SK-N-SH (cell line): ENCODE measurements at regions not wholly inside any gene's neighbourhood (a gene's known extent, or its start where the extent isn't known, plus 50 kb on each side); places are given as distances from the start of the nearest gene placed in this dataset.
"Not testable (repeated sequence)": the region's sequence is repeated elsewhere in the genome, so short reads cannot be mapped to it uniquely, and the experiment has no call there.

Experiments used
- CTCF ChIA-PET: fragments of 300-600, 350-600 bp; formaldehyde crosslinking; extraction: SDS; loops from one replicate; lab custom pipeline; 2021; lab: Yijun Ruan, JAX
- POLR2A ChIA-PET: fragments of 350-600 bp; sonication (Branson Sonifier 250); formaldehyde crosslinking; extraction: SDS; loops from one replicate; lab custom pipeline; 2020; ENCODE audit warnings: antibody characterized with exemption, inconsistent platforms; lab: Yijun Ruan, JAX
- DNase-seq: peaks from one replicate; pipeline ENCODE4 v3.0.0; 2012
- H2AFZ ChIP-seq: fragments of 200-600 bp; sonication (generic); 2 replicates; pipeline ENCODE4 v1.8.1; 2016; ENCODE audit warnings: antibody characterized with exemption, mild to moderate bottlenecking, low read depth
- H3F3A ChIP-seq: fragments of 200-600 bp; sonication (generic); replicated peaks from 2 replicates; pipeline ENCODE3; 2016; ENCODE audit warnings: antibody characterized with exemption, mild to moderate bottlenecking; ENCODE audit not compliant: insufficient read depth
- H3K27ac ChIP-seq, 2 experiments: fragments of 200-500 bp in 1 of 2; fragments of 200-600 bp in 1 of 2; sonication (Bioruptor generic) in 1 of 2; sonication (generic), shearing (Covaris generic) in 1 of 2; 2 replicates each; pipeline versions ENCODE4 v1.5.1 to v1.6.1; 2014 to 2016; ENCODE audit warnings: low read depth in 2 of 2, inconsistent platforms in 1 of 2, low read length in 1 of 2, mild to moderate bottlenecking in 1 of 2, mixed read lengths in 1 of 2
- H3K27me3 ChIP-seq: fragments of 200-600 bp; sonication (generic), shearing (Covaris generic); 2 replicates; pipeline ENCODE4 v1.6.1; 2016; ENCODE audit warnings: mixed run types; ENCODE audit not compliant: insufficient read depth
- H3K36me3 ChIP-seq, 2 experiments: fragments of 200-500 bp in 1 of 2; fragments of 200-600 bp in 1 of 2; sonication (Bioruptor generic) in 1 of 2; sonication (generic) in 1 of 2; replicated peaks in 1 of 2; 2 replicates each; pipeline versions ENCODE3 to v1.5.1; 2014 to 2016; ENCODE audit warnings: low read length in 1 of 2, mild to moderate bottlenecking in 1 of 2; ENCODE audit not compliant: insufficient read depth in 2 of 2, control insufficient read depth in 1 of 2
- H3K4me1 ChIP-seq, 2 experiments: fragments of 200-500 bp in 1 of 2; fragments of 200-600 bp in 1 of 2; sonication (Bioruptor generic) in 1 of 2; sonication (generic), shearing (Covaris generic) in 1 of 2; 2 replicates each; pipeline versions ENCODE4 v1.5.1 to v1.6.1; 2014 to 2016; ENCODE audit warnings: low read depth in 1 of 2, low read length in 1 of 2, mixed run types in 1 of 2; ENCODE audit not compliant: insufficient read depth in 2 of 2, control insufficient read depth in 1 of 2
- H3K4me2 ChIP-seq: fragments of 200-600 bp; sonication (generic), shearing (Covaris generic); 2 replicates; pipeline ENCODE4 v1.6.1; 2017; ENCODE audit warnings: mixed run types
- H3K4me3 ChIP-seq, 2 experiments: fragments of 200-500 bp in 1 of 2; fragments of 200-600 bp in 1 of 2; sonication (Bioruptor generic) in 1 of 2; sonication (generic), shearing (Covaris generic) in 1 of 2; 2 replicates each; pipeline versions ENCODE4 v1.5.1 to v1.8.1; 2014 to 2016; ENCODE audit warnings: low read depth in 2 of 2, inconsistent platforms in 1 of 2, low read length in 1 of 2, mild to moderate bottlenecking in 1 of 2, mixed read lengths in 1 of 2, moderate library complexity in 1 of 2
- H3K79me2 ChIP-seq: fragments of 200-600 bp; sonication (generic); 2 replicates; pipeline ENCODE4 v1.8.1; 2017; ENCODE audit warnings: mild to moderate bottlenecking; ENCODE audit not compliant: insufficient read depth
- H3K9ac ChIP-seq: fragments of 200-600 bp; sonication (generic); 2 replicates; pipeline ENCODE4 v1.6.1; 2017; ENCODE audit warnings: mixed run types
- H3K9me2 ChIP-seq: fragments of 200-600 bp; sonication (generic); 2 replicates; pipeline ENCODE4 v1.6.1; 2017; ENCODE audit warnings: mixed run types
- H3K9me3 ChIP-seq: fragments of 200-600 bp; sonication (generic); 2 replicates; pipeline ENCODE4 v1.6.1; 2017; ENCODE audit warnings: mixed run types, mild to moderate bottlenecking, moderate library complexity
- H4K20me1 ChIP-seq: fragments of 200-600 bp; sonication (generic); 2 replicates; pipeline ENCODE4 v1.6.1; 2017; ENCODE audit warnings: mild to moderate bottlenecking, mixed run types; ENCODE audit not compliant: insufficient read depth
- CTCF ChIP-seq: fragments of 200-600 bp; sonication (generic); IDR thresholded peaks from 2 replicates; pipeline ENCODE4 v1.6.1; 2017; ENCODE audit warnings: antibody characterized with exemption, mild to moderate bottlenecking, moderate library complexity
- ELF1 ChIP-seq: IDR thresholded peaks from 2 replicates; pipeline ENCODE4 v1.4.0; 2012
- EP300 ChIP-seq, 2 experiments: IDR thresholded peaks; 2 replicates each; pipeline versions ENCODE4 v1.4.0 to v1.6.1; 2012; ENCODE audit warnings: borderline replicate concordance in 1 of 2, low read depth in 1 of 2, low read length in 1 of 2
- FOXM1 ChIP-seq: IDR thresholded peaks from 2 replicates; pipeline ENCODE4 v1.4.0; 2012; ENCODE audit warnings: low read depth, mild to moderate bottlenecking
- GATA2 ChIP-seq: sonication (generic); formaldehyde crosslinking; IDR thresholded peaks from 2 replicates; pipeline ENCODE4 v1.5.0; 2020; ENCODE audit warnings: mild to moderate bottlenecking, missing genetic modification reagents
- MEF2A ChIP-seq: IDR thresholded peaks from 2 replicates; pipeline ENCODE4 v1.4.0; 2012; ENCODE audit warnings: low read depth, borderline replicate concordance
- NFIC ChIP-seq: IDR thresholded peaks from 2 replicates; pipeline ENCODE4 v1.4.0; 2012; ENCODE audit warnings: borderline replicate concordance
- PBX3 ChIP-seq: IDR thresholded peaks from 2 replicates; pipeline ENCODE4; 2012
- POLR2AphosphoS5 ChIP-seq: IDR thresholded peaks from 2 replicates; pipeline ENCODE4 v1.6.1; 2012; ENCODE audit warnings: low read depth, low read length
- RAD21 ChIP-seq: IDR thresholded peaks from 2 replicates; pipeline ENCODE4 v1.6.1; 2012; ENCODE audit warnings: mild to moderate bottlenecking, low read length
- RCOR1 ChIP-seq: fragments of 150-350 bp; IDR thresholded peaks from 2 replicates; pipeline ENCODE4 v1.6.1; 2017; ENCODE audit warnings: antibody characterized with exemption, low read length
- RFX5 ChIP-seq: IDR thresholded peaks from 2 replicates; pipeline ENCODE4 v1.6.1; 2012; ENCODE audit warnings: mild to moderate bottlenecking, improper control_type of control experiment, low read length
- RXRA ChIP-seq: IDR thresholded peaks from 2 replicates; pipeline ENCODE4 v1.4.0; 2012; ENCODE audit warnings: low read depth, mild to moderate bottlenecking, borderline replicate concordance
- SMC3 ChIP-seq: IDR thresholded peaks from 2 replicates; pipeline ENCODE4 v1.6.1; 2012; ENCODE audit warnings: low read depth, low read length, improper control_type of control experiment
- TEAD4 ChIP-seq: IDR thresholded peaks from 2 replicates; pipeline ENCODE4 v1.4.0; 2012; ENCODE audit warnings: mild to moderate bottlenecking, borderline replicate concordance; ENCODE audit not compliant: insufficient read depth
- USF1 ChIP-seq: IDR thresholded peaks from 2 replicates; pipeline ENCODE4 v1.4.0; 2012; ENCODE audit warnings: low read depth, borderline replicate concordance
- YY1 ChIP-seq: IDR thresholded peaks from 2 replicates; pipeline ENCODE4 v1.4.0; 2012; ENCODE audit warnings: low read depth, mild to moderate bottlenecking
- WGBS: methylation state at CpG from one replicate; pipeline ENCODE4 v1.1.6; 2017; ENCODE audit warnings: low lambda C conversion rate; 5-methylcytosine and 5-hydroxymethylcytosine counted together

GRCh38 chr19:22519562-22519961, 97.4 kb upstream of the ZNF98 start:
- WGBS = 13% methylated on average over 3 of the region's 13 CpGs
- CTCF ChIA-PET = not testable (repeated sequence)

GRCh38 chr19:22519152-22519551, 97.0 kb upstream of the ZNF98 start:
- Histone ChIP-seq H3K36me3 (no peaks in the 10 kb centered on the region), H3F3A (no peaks in the 10 kb centered on the region), H3K4me2 (no peak overlapping the region), H3K9ac (no peak overlapping the region), H2AFZ (no peak overlapping the region), H3K79me2 (no peaks in the 10 kb centered on the region), H3K9me2 (no peaks in the 10 kb centered on the region), H3K4me3 (no peak overlapping the region), H3K27ac (no peak overlapping the region), H3K27me3 (no peaks in the 10 kb centered on the region), H4K20me1 (no peaks in the 10 kb centered on the region)
- DNase-seq = no peak
- ChIA-PET POLR2A (no interaction called here), CTCF (no interaction called here)
- 28% methylated on average over 13 of the region's 14 CpGs for WGBS
- TF ChIP-seq NFIC = no peak
- TF ChIP-seq CTCF = no peak
- TF ChIP-seq ELF1 = no peak
- TF ChIP-seq POLR2AphosphoS5 = no peak
- TF ChIP-seq RFX5 = no peak
- no peak for TF ChIP-seq RXRA
- TF ChIP-seq YY1 = no peak
- TF ChIP-seq TEAD4 = no peak
- TF ChIP-seq SMC3 = no peak
- TF ChIP-seq RAD21 = no peak
- no peak for TF ChIP-seq EP300 (IDR thresholded peaks at IDR 0.05; ENCODE audit: borderline replicate concordance in 1 of 2, low read depth in 1 of 2, low read length in 1 of 2)
- TF ChIP-seq MEF2A = no peak
- no peak for TF ChIP-seq FOXM1
- no peak for TF ChIP-seq PBX3
- TF ChIP-seq RCOR1 = no peak
- TF ChIP-seq GATA2 (CRISPR knock-in tag) = no peak
- TF ChIP-seq USF1 = no peak
- TF ChIP-seq, all 33 proteins: peak for 0
- H3K9me3 ChIP-seq = no peaks in the 10 kb centered on the region
- no peaks in the 10 kb centered on the region for H3K4me1 ChIP-seq

More at GRCh38 chr19:22519562-22519961, 97.4 kb upstream of the ZNF98 start:
- DNase-seq, H3K27ac ChIP-seq, H3K4me2 ChIP-seq, H3K27me3 ChIP-seq, H3K4me1 ChIP-seq, H3K4me3 ChIP-seq, POLR2A ChIA-PET, H2AFZ ChIP-seq, H3F3A ChIP-seq, H3K9ac ChIP-seq, H3K79me2 ChIP-seq, H4K20me1 ChIP-seq, H3K9me3 ChIP-seq, H3K9me2 ChIP-seq, H3K36me3 ChIP-seq: not testable (repeated sequence)
